Parathyroid adenoma (tissue), 2 donors: ENCODE measurements at regions not wholly inside any gene's neighbourhood (a gene's known extent, or its start where the extent isn't known, plus 50 kb on each side); places are given as distances from the start of the nearest gene placed in this dataset.

Source experiments
- H2AFZ ChIP-seq: fragments of 300-600 bp; sonication (generic); one replicate; pipeline ENCODE4 v1.7.0; 2017; ENCODE audit warnings: antibody characterized with exemption, mild to moderate bottlenecking
- H3K27ac ChIP-seq: fragments of 300-600 bp; sonication (generic); one replicate; pipeline ENCODE4 v1.7.0; 2017
- H3K27me3 ChIP-seq: fragments of 300-600 bp; sonication (generic); one replicate; pipeline ENCODE4 v1.7.0; 2017; ENCODE audit warnings: low read length; ENCODE audit not compliant: control insufficient read depth, insufficient read depth
- H3K36me3 ChIP-seq: fragments of 300-600 bp; sonication (generic); one replicate; pipeline ENCODE4 v1.7.0; 2017; ENCODE audit warnings: low read length; ENCODE audit not compliant: control insufficient read depth, insufficient read depth
- H3K4me1 ChIP-seq: fragments of 300-600 bp; sonication (generic); one replicate; pipeline ENCODE4 v1.7.0; 2017; ENCODE audit warnings: control low read depth
- H3K4me2 ChIP-seq: fragments of 300-600 bp; sonication (generic); one replicate; pipeline ENCODE4 v1.7.0; 2017; ENCODE audit warnings: low read length
- H3K4me3 ChIP-seq: fragments of 300-600 bp; sonication (generic); one replicate; pipeline ENCODE4 v1.7.0; 2017; ENCODE audit warnings: low read depth, low read length
- H3K79me2 ChIP-seq: fragments of 300-600 bp; sonication (generic); one replicate; pipeline ENCODE4 v1.7.0; 2017; ENCODE audit warnings: control low read depth
- H3K9ac ChIP-seq: fragments of 300-600 bp; sonication (generic); one replicate; pipeline ENCODE4 v1.7.0; 2017; ENCODE audit warnings: mild to moderate bottlenecking
- H3K9me3 ChIP-seq: fragments of 300-600 bp; sonication (generic); one replicate; pipeline ENCODE4 v1.7.0; 2017; ENCODE audit warnings: low read length; ENCODE audit not compliant: control insufficient read depth
- CTCF ChIP-seq: fragments of 300-600 bp; sonication (generic); IDR thresholded peaks from one replicate; pipeline ENCODE4 v1.7.0; 2017; ENCODE audit warnings: antibody characterized with exemption, mild to moderate bottlenecking
- donor health status: primary hyperparathyroidism.

- H3K9ac ChIP-seq = no peak overlapping the region
- H3K4me1 ChIP-seq = no peaks in the 10 kb centered on the region
- H3K4me2 ChIP-seq = no peak overlapping the region
- H3K9me3 ChIP-seq = no peaks in the 10 kb centered on the region
- H3K36me3 ChIP-seq = no peaks in the 10 kb centered on the region
- TF ChIP-seq CTCF = no peak
- no peak overlapping the region for H3K4me3 ChIP-seq
- H3K27ac ChIP-seq = no peak overlapping the region
- H2AFZ ChIP-seq = no peak overlapping the region
- H3K27me3 ChIP-seq = no peaks in the 10 kb centered on the region
- H3K79me2 ChIP-seq = no peaks in the 10 kb centered on the region
Observed at GRCh38 chr16:7843261-7843660, 510.6 kb downstream of the RBFOX1 start.

GRCh38 chr16:7839568-7839967 is 506.9 kb downstream of the RBFOX1 start:
- H3K27me3 ChIP-seq = no peaks in the 10 kb centered on the region
- H2AFZ ChIP-seq = no peak overlapping the region
- H3K4me3 ChIP-seq = no peak overlapping the region
- H3K36me3 ChIP-seq = no peaks in the 10 kb centered on the region
- H3K9ac ChIP-seq = no peak overlapping the region
- H3K4me2 ChIP-seq = no peak overlapping the region
- H3K4me1 ChIP-seq = no peaks in the 10 kb centered on the region
- no peak for TF ChIP-seq CTCF
- H3K79me2 ChIP-seq = no peaks in the 10 kb centered on the region
- H3K9me3 ChIP-seq = no peaks in the 10 kb centered on the region
- no peak overlapping the region for H3K27ac ChIP-seq

GRCh38 chr16:7834771-7835431 is 502.3 kb downstream of the RBFOX1 start:
- no peak overlapping the region for H2AFZ ChIP-seq
- no peak overlapping the region for H3K4me2 ChIP-seq
- no peaks in the 10 kb centered on the region for H3K27me3 ChIP-seq
- no peak overlapping the region for H3K27ac ChIP-seq
- no peak overlapping the region for H3K9ac ChIP-seq
- H3K79me2 ChIP-seq = no peaks in the 10 kb centered on the region
- H3K4me1 ChIP-seq = no peaks in the 10 kb centered on the region
- no peak overlapping the region for H3K4me3 ChIP-seq
- H3K9me3 ChIP-seq = no peaks in the 10 kb centered on the region
- TF ChIP-seq CTCF = no peak
- H3K36me3 ChIP-seq = no peaks in the 10 kb centered on the region

- Histone ChIP-seq H3K9me3 (no peaks in the 10 kb centered on the region), H3K4me3 (no peak overlapping the region), H3K4me1 (no peaks in the 10 kb centered on the region), H3K79me2 (no peaks in the 10 kb centered on the region), H3K9ac (no peak overlapping the region), H3K36me3 (no peaks in the 10 kb centered on the region), H3K4me2 (no peak overlapping the region), H3K27ac (no peak overlapping the region), H2AFZ (no peak overlapping the region), H3K27me3 (no peaks in the 10 kb centered on the region)
- no peak for TF ChIP-seq CTCF
Observed at GRCh38 chr16:7820816-7821215, 488.2 kb downstream of the RBFOX1 start.
